ENCODE measurements at regions not wholly inside any gene's neighbourhood (a gene's known extent, or its start where the extent isn't known, plus 50 kb on each side); places are given as distances from the start of the nearest gene placed in this dataset.

GRCh38 chrX:142256935-142257334 is 51.8 kb upstream of the MAGEC2 start:
- no peaks in the 10 kb centered on the region for H3K36me3 Mint-ChIP-seq (ENCODE audit: unreplicated experiment)
- TF ChIP-seq, protein P1, sequence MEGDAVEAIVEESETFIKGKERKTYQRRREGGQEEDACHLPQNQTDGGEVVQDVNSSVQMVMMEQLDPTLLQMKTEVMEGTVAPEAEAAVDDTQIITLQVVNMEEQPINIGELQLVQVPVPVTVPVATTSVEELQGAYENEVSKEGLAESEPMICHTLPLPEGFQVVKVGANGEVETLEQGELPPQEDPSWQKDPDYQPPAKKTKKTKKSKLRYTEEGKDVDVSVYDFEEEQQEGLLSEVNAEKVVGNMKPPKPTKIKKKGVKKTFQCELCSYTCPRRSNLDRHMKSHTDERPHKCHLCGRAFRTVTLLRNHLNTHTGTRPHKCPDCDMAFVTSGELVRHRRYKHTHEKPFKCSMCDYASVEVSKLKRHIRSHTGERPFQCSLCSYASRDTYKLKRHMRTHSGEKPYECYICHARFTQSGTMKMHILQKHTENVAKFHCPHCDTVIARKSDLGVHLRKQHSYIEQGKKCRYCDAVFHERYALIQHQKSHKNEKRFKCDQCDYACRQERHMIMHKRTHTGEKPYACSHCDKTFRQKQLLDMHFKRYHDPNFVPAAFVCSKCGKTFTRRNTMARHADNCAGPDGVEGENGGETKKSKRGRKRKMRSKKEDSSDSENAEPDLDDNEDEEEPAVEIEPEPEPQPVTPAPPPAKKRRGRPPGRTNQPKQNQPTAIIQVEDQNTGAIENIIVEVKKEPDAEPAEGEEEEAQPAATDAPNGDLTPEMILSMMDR (IDR thresholded peaks at IDR 0.05; ENCODE audit: partially characterized antibody, unreplicated experiment) = no peak
- no peak for DNase-seq
- no peaks in the 10 kb centered on the region for H3K27me3 Mint-ChIP-seq (ENCODE audit: unreplicated experiment)
- H3K4me3 Mint-ChIP-seq (ENCODE audit: unreplicated experiment) = no peak overlapping the region
- no peak overlapping the region for H3K27ac Mint-ChIP-seq (ENCODE audit: unreplicated experiment)
- no peaks in the 10 kb centered on the region for H3K9me3 Mint-ChIP-seq (ENCODE audit: unreplicated experiment)
- H3K4me1 Mint-ChIP-seq (ENCODE audit: low read depth, unreplicated experiment) = no peaks in the 10 kb centered on the region
